ENCODE measurements at regions not wholly inside any gene's neighbourhood (a gene's known extent, or its start where the extent isn't known, plus 50 kb on each side); places are given as distances from the start of the nearest gene placed in this dataset.

- H3K4me1 ChIP-seq (ENCODE audit: control insufficient read depth, low read depth, low read length) = peaks cover 7% of the 10 kb centered on the region
- H3K9ac ChIP-seq (ENCODE audit: low read length) = no peak overlapping the region
- H3K9me3 ChIP-seq (ENCODE audit: control insufficient read depth, low read depth, low read length) = no peaks in the 10 kb centered on the region
- H3K4me3 ChIP-seq (ENCODE audit: low read length) = no peak overlapping the region
- peaks cover 7% of the 10 kb centered on the region for H3K27me3 ChIP-seq (ENCODE audit: control insufficient read depth, insufficient read depth, low read length)
- H3K36me3 ChIP-seq (ENCODE audit: control insufficient read depth, low read depth, low read length) = no peaks in the 10 kb centered on the region
- H3K27ac ChIP-seq (ENCODE audit: low read length) = no peak overlapping the region
These were observed 378.2 kb upstream of the ARID1B start for GRCh38 chr6:156398966-156399365.

- Histone ChIP-seq H3K4me1 (ENCODE audit: control insufficient read depth, low read depth, low read length) (peaks cover 7% of the 10 kb centered on the region), H3K9ac (ENCODE audit: low read length) (no peak overlapping the region), H3K4me3 (ENCODE audit: low read length) (no peak overlapping the region), H3K9me3 (ENCODE audit: control insufficient read depth, low read depth, low read length) (no peaks in the 10 kb centered on the region), H3K27me3 (ENCODE audit: control insufficient read depth, insufficient read depth, low read length) (peaks cover 7% of the 10 kb centered on the region), H3K36me3 (ENCODE audit: control insufficient read depth, low read depth, low read length) (no peaks in the 10 kb centered on the region), H3K27ac (ENCODE audit: low read length) (no peak overlapping the region)
These were observed 378.8 kb upstream of the ARID1B start for GRCh38 chr6:156398371-156398770.

DNA sequence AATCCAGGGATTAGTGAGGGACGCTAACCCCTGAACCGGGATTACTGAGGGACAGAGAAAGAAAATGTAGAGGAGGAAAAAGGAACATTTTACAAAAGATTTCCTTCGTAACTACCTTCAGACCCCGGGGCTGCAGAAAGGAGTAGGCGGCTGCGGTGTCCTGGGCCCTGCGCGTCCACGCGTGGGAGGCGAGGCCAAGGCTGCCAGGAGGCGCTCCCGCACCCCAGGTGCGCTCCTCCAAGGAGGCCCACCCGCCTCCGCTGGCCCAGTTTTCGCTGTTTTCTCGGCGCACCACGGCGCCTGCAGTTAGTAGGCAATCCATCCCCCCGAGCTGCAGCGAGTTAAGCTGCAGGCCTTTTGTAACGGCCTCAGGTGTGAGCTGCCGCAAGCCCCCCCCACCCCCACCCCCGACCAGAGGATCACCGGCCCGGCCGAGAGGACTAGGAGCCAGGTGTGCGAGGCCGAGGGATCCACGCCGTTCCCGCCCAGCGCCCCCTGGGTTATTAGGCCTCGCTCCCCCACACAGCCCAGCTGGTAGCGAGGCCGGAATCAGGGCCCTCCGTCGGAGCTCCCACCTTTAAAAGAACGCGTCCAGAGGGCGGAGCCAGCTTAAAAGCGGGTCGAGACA is 380.3 kb upstream of the ARID1B start:
- Histone ChIP-seq H3K9me3 (ENCODE audit: control insufficient read depth, low read depth, low read length) (no peaks in the 10 kb centered on the region), H3K4me3 (ENCODE audit: low read length) (peak overlapping the region; percentile 19), H3K36me3 (ENCODE audit: control insufficient read depth, low read depth, low read length) (no peaks in the 10 kb centered on the region), H3K4me1 (ENCODE audit: control insufficient read depth, low read depth, low read length) (peaks cover 7% of the 10 kb centered on the region), H3K9ac (ENCODE audit: low read length) (no peak overlapping the region), H3K27ac (ENCODE audit: low read length) (no peak overlapping the region), H3K27me3 (ENCODE audit: control insufficient read depth, insufficient read depth, low read length) (peaks cover 7% of the 10 kb centered on the region)

GRCh38 chr6:156396068-156396771 is 381.0 kb upstream of the ARID1B start:
- H3K27me3 ChIP-seq (ENCODE audit: control insufficient read depth, insufficient read depth, low read length) = peaks cover 7% of the 10 kb centered on the region
- H3K4me3 ChIP-seq (ENCODE audit: low read length) = peak overlapping the region; percentile 19
- no peaks in the 10 kb centered on the region for H3K9me3 ChIP-seq (ENCODE audit: control insufficient read depth, low read depth, low read length)
- H3K4me1 ChIP-seq (ENCODE audit: control insufficient read depth, low read depth, low read length) = peaks cover 7% of the 10 kb centered on the region
- H3K36me3 ChIP-seq (ENCODE audit: control insufficient read depth, low read depth, low read length) = no peaks in the 10 kb centered on the region
- H3K9ac ChIP-seq (ENCODE audit: low read length) = no peak overlapping the region
- no peak overlapping the region for H3K27ac ChIP-seq (ENCODE audit: low read length)

DNA sequence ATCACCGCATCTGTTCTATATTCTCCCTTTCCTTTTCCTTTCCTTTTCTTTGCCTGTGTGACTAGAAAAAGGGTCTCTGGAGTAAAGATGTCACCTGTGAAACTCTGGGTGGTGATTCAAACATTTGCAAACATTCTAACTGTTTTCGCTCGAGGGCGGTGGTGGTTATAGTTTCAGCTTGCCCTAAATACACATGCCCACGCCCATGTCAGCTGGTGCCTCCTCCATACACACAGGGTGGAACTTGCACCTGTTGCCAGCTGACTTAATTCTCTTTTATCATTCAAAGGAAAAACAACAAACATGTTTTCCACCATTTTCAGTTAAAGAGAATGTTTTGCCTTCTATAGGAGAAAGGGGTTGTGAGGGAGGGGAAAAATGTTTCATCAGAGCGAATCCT is 381.9 kb upstream of the ARID1B start:
- Histone ChIP-seq H3K27me3 (ENCODE audit: control insufficient read depth, insufficient read depth, low read length) (peaks cover 7% of the 10 kb centered on the region), H3K36me3 (ENCODE audit: control insufficient read depth, low read depth, low read length) (no peaks in the 10 kb centered on the region), H3K9me3 (ENCODE audit: control insufficient read depth, low read depth, low read length) (no peaks in the 10 kb centered on the region), H3K9ac (ENCODE audit: low read length) (no peak overlapping the region), H3K4me1 (ENCODE audit: control insufficient read depth, low read depth, low read length) (peaks cover 7% of the 10 kb centered on the region), H3K4me3 (ENCODE audit: low read length) (no peak overlapping the region), H3K27ac (ENCODE audit: low read length) (no peak overlapping the region)

GRCh38 chr6:156392648-156393047 is 384.5 kb upstream of the ARID1B start:
- Histone ChIP-seq H3K4me3 (ENCODE audit: low read length) (no peak overlapping the region), H3K4me1 (ENCODE audit: control insufficient read depth, low read depth, low read length) (peaks cover 7% of the 10 kb centered on the region), H3K36me3 (ENCODE audit: control insufficient read depth, low read depth, low read length) (no peaks in the 10 kb centered on the region), H3K27me3 (ENCODE audit: control insufficient read depth, insufficient read depth, low read length) (peaks cover 5% of the 10 kb centered on the region), H3K9ac (ENCODE audit: low read length) (no peak overlapping the region), H3K9me3 (ENCODE audit: control insufficient read depth, low read depth, low read length) (no peaks in the 10 kb centered on the region), H3K27ac (ENCODE audit: low read length) (no peak overlapping the region)

GRCh38 chr6:156391977-156392376 is 385.2 kb upstream of the ARID1B start:
- H3K4me1 ChIP-seq (ENCODE audit: control insufficient read depth, low read depth, low read length) = peaks cover 7% of the 10 kb centered on the region
- no peak overlapping the region for H3K4me3 ChIP-seq (ENCODE audit: low read length)
- no peak overlapping the region for H3K27ac ChIP-seq (ENCODE audit: low read length)
- H3K27me3 ChIP-seq (ENCODE audit: control insufficient read depth, insufficient read depth, low read length) = no peaks in the 10 kb centered on the region
- no peaks in the 10 kb centered on the region for H3K9me3 ChIP-seq (ENCODE audit: control insufficient read depth, low read depth, low read length)
- H3K9ac ChIP-seq (ENCODE audit: low read length) = no peak overlapping the region
- no peaks in the 10 kb centered on the region for H3K36me3 ChIP-seq (ENCODE audit: control insufficient read depth, low read depth, low read length)

- H3K9me3 ChIP-seq (ENCODE audit: control insufficient read depth, low read depth, low read length) = no peaks in the 10 kb centered on the region
- H3K4me1 ChIP-seq (ENCODE audit: control insufficient read depth, low read depth, low read length) = peaks cover 2% of the 10 kb centered on the region
- no peak overlapping the region for H3K4me3 ChIP-seq (ENCODE audit: low read length)
- H3K27me3 ChIP-seq (ENCODE audit: control insufficient read depth, insufficient read depth, low read length) = no peaks in the 10 kb centered on the region
- H3K36me3 ChIP-seq (ENCODE audit: control insufficient read depth, low read depth, low read length) = no peaks in the 10 kb centered on the region
- H3K27ac ChIP-seq (ENCODE audit: low read length) = no peak overlapping the region
- no peak overlapping the region for H3K9ac ChIP-seq (ENCODE audit: low read length)
These were observed 386.0 kb upstream of the ARID1B start for GRCh38 chr6:156391061-156391672.

DNA sequence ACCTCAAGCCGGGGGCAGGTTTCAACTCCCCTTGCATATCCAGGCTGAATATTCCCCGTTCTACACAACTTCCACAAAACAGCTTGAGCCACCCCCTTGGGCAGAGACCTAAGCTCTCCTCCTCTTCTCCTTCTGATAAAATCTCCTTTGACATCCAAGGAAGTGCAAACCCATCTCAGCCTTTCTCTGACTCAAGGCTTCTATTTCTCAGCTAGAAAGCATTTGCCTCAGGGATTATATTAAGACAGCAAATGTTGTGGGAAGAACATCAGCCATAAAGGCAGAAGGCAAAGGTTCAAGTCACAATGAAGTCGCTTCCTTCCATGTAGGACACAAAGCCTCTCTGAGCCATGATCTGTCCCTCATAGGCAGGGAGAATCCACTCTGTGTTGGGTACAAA is 386.6 kb upstream of the ARID1B start:
- Histone ChIP-seq H3K36me3 (ENCODE audit: control insufficient read depth, low read depth, low read length) (no peaks in the 10 kb centered on the region), H3K4me3 (ENCODE audit: low read length) (no peak overlapping the region), H3K27ac (ENCODE audit: low read length) (no peak overlapping the region), H3K9me3 (ENCODE audit: control insufficient read depth, low read depth, low read length) (no peaks in the 10 kb centered on the region), H3K9ac (ENCODE audit: low read length) (no peak overlapping the region), H3K4me1 (ENCODE audit: control insufficient read depth, low read depth, low read length) (no peaks in the 10 kb centered on the region), H3K27me3 (ENCODE audit: control insufficient read depth, insufficient read depth, low read length) (no peaks in the 10 kb centered on the region)

DNA sequence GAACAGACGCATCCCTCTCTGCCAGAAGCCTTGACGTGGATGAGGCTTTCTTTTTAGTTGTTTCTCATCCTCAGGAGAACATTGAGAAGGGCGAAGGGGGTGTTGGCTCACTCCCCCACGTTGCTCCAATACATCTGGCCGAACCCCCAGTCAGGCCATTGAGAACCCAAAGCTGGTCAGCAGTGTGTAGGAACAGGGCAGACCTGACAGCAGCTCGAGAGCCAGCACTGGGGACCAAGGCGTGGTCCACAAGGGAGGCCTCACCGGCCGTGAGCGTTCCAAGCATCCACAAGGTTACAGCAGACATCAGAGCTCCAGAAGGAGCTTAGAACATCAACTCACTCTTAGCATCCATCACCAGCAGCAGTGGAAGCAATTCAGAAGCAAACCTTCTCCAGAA is 387.9 kb upstream of the ARID1B start:
- no peak overlapping the region for H3K9ac ChIP-seq (ENCODE audit: low read length)
- H3K4me3 ChIP-seq (ENCODE audit: low read length) = no peak overlapping the region
- no peaks in the 10 kb centered on the region for H3K9me3 ChIP-seq (ENCODE audit: control insufficient read depth, low read depth, low read length)
- H3K4me1 ChIP-seq (ENCODE audit: control insufficient read depth, low read depth, low read length) = no peaks in the 10 kb centered on the region
- no peaks in the 10 kb centered on the region for H3K27me3 ChIP-seq (ENCODE audit: control insufficient read depth, insufficient read depth, low read length)
- H3K36me3 ChIP-seq (ENCODE audit: control insufficient read depth, low read depth, low read length) = no peaks in the 10 kb centered on the region
- no peak overlapping the region for H3K27ac ChIP-seq (ENCODE audit: low read length)

- no peak overlapping the region for H3K27ac ChIP-seq (ENCODE audit: low read length)
- H3K27me3 ChIP-seq (ENCODE audit: control insufficient read depth, insufficient read depth, low read length) = no peaks in the 10 kb centered on the region
These were observed 389.7 kb upstream of the ARID1B start for GRCh38 chr6:156387472-156387871.

DNA sequence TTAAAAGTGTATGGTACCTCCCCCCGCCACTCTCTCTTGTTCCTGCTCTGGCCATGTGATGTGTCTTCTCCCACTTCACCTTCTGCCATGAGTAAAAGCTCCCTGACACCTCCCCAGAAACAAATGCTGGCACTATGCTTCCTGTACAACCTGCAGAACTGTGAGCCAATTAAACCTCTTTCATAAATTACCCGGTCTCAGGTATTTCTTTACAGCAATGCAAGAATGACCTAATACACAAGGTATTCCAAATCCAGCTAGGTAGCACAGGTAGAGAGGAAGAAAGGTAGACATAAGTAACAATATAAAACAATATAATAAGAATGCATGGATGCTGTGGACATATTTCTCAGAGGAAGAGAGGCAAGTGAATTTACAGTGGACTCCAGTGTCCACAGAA is 394.1 kb upstream of the ARID1B start:
- Histone ChIP-seq H3K4me1 (ENCODE audit: control insufficient read depth, low read depth, low read length) (no peaks in the 10 kb centered on the region), H3K9me3 (ENCODE audit: control insufficient read depth, low read depth, low read length) (no peaks in the 10 kb centered on the region), H3K36me3 (ENCODE audit: control insufficient read depth, low read depth, low read length) (no peaks in the 10 kb centered on the region), H3K27ac (ENCODE audit: low read length) (no peak overlapping the region), H3K9ac (ENCODE audit: low read length) (no peak overlapping the region), H3K27me3 (ENCODE audit: control insufficient read depth, insufficient read depth, low read length) (no peaks in the 10 kb centered on the region), H3K4me3 (ENCODE audit: low read length) (no peak overlapping the region)

More at GRCh38 chr6:156387472-156387871, 389.7 kb upstream of the ARID1B start:
- no peaks in the 10 kb centered on the region for H3K4me1 ChIP-seq (ENCODE audit: control insufficient read depth, low read depth, low read length)
- H3K36me3 ChIP-seq (ENCODE audit: control insufficient read depth, low read depth, low read length) = no peaks in the 10 kb centered on the region
- no peak overlapping the region for H3K4me3 ChIP-seq (ENCODE audit: low read length)
- H3K9me3 ChIP-seq (ENCODE audit: control insufficient read depth, low read depth, low read length) = no peaks in the 10 kb centered on the region
- no peak overlapping the region for H3K9ac ChIP-seq (ENCODE audit: low read length)

All from iPS-18a (cell line).